NCI-H510A (cell line): ENCODE measurements at regions not wholly inside any gene's neighbourhood (a gene's known extent, or its start where the extent isn't known, plus 50 kb on each side); places are given as distances from the start of the nearest gene placed in this dataset.

Experiments used
- DNase-seq: peaks from one replicate; lab custom pipeline; 2025; lab: John Stamatoyannopoulos, UW

GRCh38 chrX:69278031-69278687 lies 112.9 kb upstream of the PJA1 start:
- DNase-seq, result no peak

- no peak for DNase-seq
These were observed 112.2 kb upstream of the PJA1 start for GRCh38 chrX:69277369-69277990.

GRCh38 chrX:69268611-69269010 lies 103.4 kb upstream of the PJA1 start:
- DNase-seq, result no peak

GRCh38 chrX:69264158-69264581 lies 98.9 kb upstream of the PJA1 start:
- no peak for DNase-seq

GRCh38 chrX:69263251-69263820 lies 98.1 kb upstream of the PJA1 start:
- DNase-seq, result no peak

GRCh38 chrX:69262036-69262936 lies 97.0 kb upstream of the PJA1 start:
- DNase-seq, result no peak

GRCh38 chrX:69260169-69260568 lies 94.9 kb upstream of the PJA1 start:
- no peak for DNase-seq

- DNase-seq, result no peak
These were observed 93.6 kb upstream of the PJA1 start for GRCh38 chrX:69258893-69259292.

GRCh38 chrX:69257499-69258127 lies 92.4 kb upstream of the PJA1 start:
- DNase-seq, result no peak

GRCh38 chrX:69256291-69256565 lies 91.0 kb upstream of the PJA1 start:
- no peak for DNase-seq

- no peak for DNase-seq
These were observed 90.4 kb upstream of the PJA1 start for GRCh38 chrX:69255441-69256290.

GRCh38 chrX:69253821-69254220 lies 88.6 kb upstream of the PJA1 start:
- no peak for DNase-seq

- no peak for DNase-seq
These were observed 78.0 kb upstream of the PJA1 start for GRCh38 chrX:69243276-69243675.

- no peak for DNase-seq
These were observed 73.6 kb upstream of the PJA1 start for GRCh38 chrX:69238887-69239231.

GRCh38 chrX:69238114-69238886 lies 73.0 kb upstream of the PJA1 start:
- DNase-seq, result no peak

GRCh38 chrX:69237236-69237635 lies 72.0 kb upstream of the PJA1 start:
- no peak for DNase-seq

GRCh38 chrX:69236641-69237040 lies 71.4 kb upstream of the PJA1 start:
- DNase-seq, result no peak

GRCh38 chrX:69234624-69235023 lies 69.4 kb upstream of the PJA1 start:
- no peak for DNase-seq

- DNase-seq, result no peak
These were observed 67.7 kb upstream of the PJA1 start for GRCh38 chrX:69232945-69233344.

GRCh38 chrX:69231903-69232302 lies 66.7 kb upstream of the PJA1 start:
- DNase-seq, result no peak

GRCh38 chrX:69229436-69229835 lies 64.2 kb upstream of the PJA1 start:
- DNase-seq, result no peak
